Right lobe of liver (tissue), 6 donors: ENCODE measurements at regions not wholly inside any gene's neighbourhood (a gene's known extent, or its start where the extent isn't known, plus 50 kb on each side); places are given as distances from the start of the nearest gene placed in this dataset.

ENCODE experiments used
- ATAC-seq, 4 donors: fragments of 200-7000 bp; cut with Tn5 transposase; one replicate each; pipeline ENCODE4 v1.9.1; 2020; ENCODE audit warnings: mild to moderate bottlenecking in 4 of 4, moderate library complexity in 4 of 4
- DNase-seq, 3 donors: peaks; one replicate each; pipeline ENCODE4 v3.0.0-alpha.2; 2020
- H3K27ac ChIP-seq, 3 donors: fragments of 200-600 bp; one replicate each; pipeline ENCODE4 v1.8.0; 2022
- H3K27me3 ChIP-seq, 2 donors: fragments of 200-600 bp; one replicate each; pipeline ENCODE4 v1.8.0; 2022
- H3K36me3 ChIP-seq, 4 donors: fragments of 200-600 bp; sonication (generic) in 1 of 4; one replicate each; pipeline versions ENCODE4 v1.5.1 to v1.8.0; 2017 to 2022; ENCODE audit warnings: control low read depth in 1 of 4
- H3K4me1 ChIP-seq, 4 donors: fragments of 200-600 bp; sonication (generic) in 1 of 4; one replicate each; pipeline versions ENCODE4 v1.5.1 to v1.8.0; 2017 to 2022; ENCODE audit warnings: control low read depth in 1 of 4
- H3K4me3 ChIP-seq, 3 donors: fragments of 200-600 bp; one replicate each; pipeline ENCODE4 v1.8.0; 2022
- H3K9me3 ChIP-seq, 4 donors: fragments of 200-600 bp; sonication (generic) in 1 of 4; one replicate each; pipeline versions ENCODE4 v1.5.1 to v1.8.0; 2017 to 2022; ENCODE audit warnings: control low read depth in 1 of 4
- CTCF ChIP-seq, 4 donors: fragments of 200-600 bp in 3 of 4; fragments of 450-650 bp in 1 of 4; IDR thresholded peaks; one replicate each; pipeline versions ENCODE4 v1.5.1 to v1.8.0; 2016 to 2022; ENCODE audit warnings: antibody characterized with exemption in 4 of 4, mild to moderate bottlenecking in 2 of 4
- POLR2A ChIP-seq: fragments of 450-650 bp; IDR thresholded peaks from one replicate; pipeline ENCODE4 v1.6.1; 2017; ENCODE audit warnings: antibody characterized with exemption, mild to moderate bottlenecking
- WGBS: methylation state at CpG from one replicate; pipeline ENCODE4 v1.1.6; 2018; ENCODE audit warnings: low coverage, low lambda C conversion rate; ENCODE audit not compliant: insufficient coverage; ENCODE audit errors: missing lambda C conversion rate; 5-methylcytosine and 5-hydroxymethylcytosine counted together
- intact Hi-C, 2 donors: fragments of 100-400 bp; cut with DNase I; formaldehyde crosslinking; loops; one replicate each; pipeline versions ENCODE4 v1.11.2 to v1.14.1; 2022
- donor health status: DM: no; HTN: yes; CAD: no.
- donor health status: DM: no; HTN: no; CAD: no.
- donor health status: DM: no; HTN: no; CAD: no.
- donor health status: DM: no; HTN: yes; CAD: no.
- donor health status: DM: no; HTN: yes; CAD: no.

- TF ChIP-seq POLR2A (no peak), CTCF (IDR thresholded peaks at IDR 0.05) (no peak)
- Histone ChIP-seq H3K27ac (no peak overlapping the region), H3K27me3 (no peaks in the 10 kb centered on the region), H3K4me1 (no peaks in the 10 kb centered on the region), H3K36me3 (no peaks in the 10 kb centered on the region), H3K9me3 (no peaks in the 10 kb centered on the region), H3K4me3 (no peak overlapping the region)
- intact Hi-C loops = no loop called here
- WGBS = 60% methylated on average over 2 of the region's 2 CpGs
- ATAC-seq = no peak
- DNase-seq = no peak
Measured at GRCh38 chr13:53638040-53638439, 609.4 kb downstream of the OLFM4 start.

- DNase-seq = no peak
- Histone ChIP-seq H3K9me3 (no peaks in the 10 kb centered on the region), H3K4me3 (no peak overlapping the region), H3K27me3 (no peaks in the 10 kb centered on the region), H3K27ac (no peak overlapping the region), H3K36me3 (no peaks in the 10 kb centered on the region), H3K4me1 (no peaks in the 10 kb centered on the region)
- ATAC-seq = no peak
- intact Hi-C loops = no loop called here
- 67% methylated on average over 3 of the region's 3 CpGs for WGBS
- TF ChIP-seq CTCF (IDR thresholded peaks at IDR 0.05) (no peak), POLR2A (no peak)
Measured at GRCh38 chr13:53642306-53642705, 613.7 kb downstream of the OLFM4 start.

GRCh38 chr13:53648673-53649072 is 620.1 kb downstream of the OLFM4 start:
- intact Hi-C loops = no loop called here
- no peak overlapping the region for H3K27ac ChIP-seq
- ATAC-seq (no peak), DNase-seq (no peak)
- WGBS = 63% methylated on average over 3 of the region's 3 CpGs
- H3K27me3 ChIP-seq = no peaks in the 10 kb centered on the region
- H3K4me3 ChIP-seq = no peak overlapping the region
- H3K36me3 ChIP-seq = no peaks in the 10 kb centered on the region
- TF ChIP-seq CTCF (IDR thresholded peaks at IDR 0.05) = no peak
- TF ChIP-seq POLR2A = no peak
- no peaks in the 10 kb centered on the region for H3K4me1 ChIP-seq
- no peaks in the 10 kb centered on the region for H3K9me3 ChIP-seq

- 32% methylated on average over 2 of the region's 2 CpGs for WGBS
- ATAC-seq (no peak), DNase-seq (no peak)
- TF ChIP-seq CTCF (IDR thresholded peaks at IDR 0.05) = no peak
- TF ChIP-seq POLR2A = no peak
- H3K27me3 ChIP-seq = no peaks in the 10 kb centered on the region
- no peaks in the 10 kb centered on the region for H3K9me3 ChIP-seq
- H3K27ac ChIP-seq = no peak overlapping the region
- no peaks in the 10 kb centered on the region for H3K36me3 ChIP-seq
- intact Hi-C loops = no loop called here
- no peak overlapping the region for H3K4me3 ChIP-seq
- H3K4me1 ChIP-seq = no peaks in the 10 kb centered on the region
Measured at GRCh38 chr13:53672005-53672404, 643.4 kb downstream of the OLFM4 start.

GRCh38 chr13:53683146-53683545 is 654.5 kb downstream of the OLFM4 start:
- no peaks in the 10 kb centered on the region for H3K9me3 ChIP-seq
- no peak overlapping the region for H3K27ac ChIP-seq
- H3K4me1 ChIP-seq = no peaks in the 10 kb centered on the region
- TF ChIP-seq POLR2A (no peak), CTCF (IDR thresholded peaks at IDR 0.05) (no peak)
- no peak overlapping the region for H3K4me3 ChIP-seq
- ATAC-seq (no peak), DNase-seq (no peak)
- intact Hi-C loops = no loop called here
- no peaks in the 10 kb centered on the region for H3K36me3 ChIP-seq
- no peaks in the 10 kb centered on the region for H3K27me3 ChIP-seq
- 29% methylated on average over 1 of the region's 1 CpG for WGBS
